HG02884 (cell line): ENCODE measurements at regions not wholly inside any gene's neighbourhood (a gene's known extent, or its start where the extent isn't known, plus 50 kb on each side); places are given as distances from the start of the nearest gene placed in this dataset.

ENCODE experiments used
- ATAC-seq: cut with Tn5 transposase; IDR thresholded peaks from one replicate; pipeline ENCODE4 v1.9.1; 2021; ENCODE audit warnings: mild to moderate bottlenecking, moderate library complexity; ENCODE audit not compliant: unreplicated experiment

DNA sequence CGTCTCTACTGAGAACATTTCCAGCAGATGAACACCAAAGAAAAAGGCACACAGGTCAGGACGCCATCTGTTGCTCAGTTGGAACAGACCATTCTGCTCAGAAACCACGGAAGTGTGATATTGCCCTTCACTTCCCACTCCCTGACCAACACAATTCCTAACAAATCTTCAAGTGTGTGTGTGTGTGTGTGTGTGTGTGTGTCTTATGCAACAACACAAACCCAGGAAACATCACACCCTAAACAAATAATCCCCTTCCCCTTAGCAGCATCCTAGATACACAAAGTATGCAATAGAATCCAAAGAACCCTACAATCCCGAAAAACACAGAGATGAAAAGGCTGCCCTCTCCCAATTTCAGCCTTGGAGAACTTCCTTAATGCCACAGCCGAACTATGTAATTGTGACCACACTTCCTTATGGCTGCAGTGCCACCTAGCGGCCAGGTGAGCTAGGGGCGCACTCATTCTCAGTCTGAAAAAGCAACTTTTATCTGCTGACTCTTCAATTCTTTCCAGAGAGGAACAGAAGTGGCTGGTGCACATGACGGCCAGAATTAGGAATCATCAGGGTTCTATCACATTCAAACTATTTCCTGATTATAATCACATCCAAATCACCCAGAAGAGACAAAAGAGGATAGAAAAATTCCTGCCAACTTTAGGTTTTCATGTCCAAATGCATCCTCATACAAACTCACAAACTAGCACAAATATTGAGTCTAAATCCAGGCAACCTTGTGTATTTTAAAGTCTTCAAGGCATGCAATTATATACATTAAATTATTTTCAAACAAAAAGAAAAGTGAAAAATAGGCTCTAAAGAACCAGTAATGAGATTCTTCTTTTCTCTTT is 164.9 kb downstream of the DHX15 start:
- ATAC-seq = peak; percentile 96

DNA sequence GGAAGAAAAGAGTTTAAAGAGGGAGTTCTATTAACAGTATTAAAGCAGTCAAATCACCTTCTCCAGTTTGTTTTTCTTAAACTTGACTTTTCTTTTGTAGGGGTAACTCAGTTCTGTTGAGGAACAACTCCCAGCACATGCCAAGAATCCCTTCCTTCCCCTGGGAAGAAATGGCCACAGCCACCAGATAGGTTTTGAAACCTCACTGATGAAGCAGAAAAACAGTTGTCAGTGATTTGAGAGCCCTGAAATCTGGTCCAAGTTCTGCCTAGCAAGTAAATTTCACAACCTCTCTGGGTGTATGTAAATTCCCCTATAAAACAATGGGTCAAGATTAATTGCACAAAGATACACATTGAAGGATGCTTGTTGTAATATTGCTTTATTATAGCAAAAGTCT is 167.1 kb downstream of the DHX15 start:
- ATAC-seq = no peak

DNA sequence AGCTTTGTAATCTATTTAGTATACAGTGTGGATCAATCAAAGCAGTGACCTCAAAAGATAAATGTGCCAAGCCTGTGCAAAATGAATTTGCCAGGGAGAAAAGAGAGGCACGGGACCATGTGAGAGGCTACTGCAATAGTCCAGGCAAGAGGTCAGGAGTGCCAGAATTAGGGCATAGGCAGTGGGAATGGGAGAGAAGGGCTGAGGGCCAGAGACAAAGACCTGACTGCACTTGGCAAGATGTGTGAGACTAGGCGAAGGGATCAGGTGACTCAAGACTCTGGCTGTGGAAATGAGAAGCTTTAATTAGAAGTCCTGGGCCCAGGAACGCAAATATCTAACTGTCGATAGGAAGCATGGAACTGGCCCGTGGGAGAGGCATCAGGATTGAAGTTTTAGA is 168.1 kb downstream of the DHX15 start:
- no peak for ATAC-seq

DNA sequence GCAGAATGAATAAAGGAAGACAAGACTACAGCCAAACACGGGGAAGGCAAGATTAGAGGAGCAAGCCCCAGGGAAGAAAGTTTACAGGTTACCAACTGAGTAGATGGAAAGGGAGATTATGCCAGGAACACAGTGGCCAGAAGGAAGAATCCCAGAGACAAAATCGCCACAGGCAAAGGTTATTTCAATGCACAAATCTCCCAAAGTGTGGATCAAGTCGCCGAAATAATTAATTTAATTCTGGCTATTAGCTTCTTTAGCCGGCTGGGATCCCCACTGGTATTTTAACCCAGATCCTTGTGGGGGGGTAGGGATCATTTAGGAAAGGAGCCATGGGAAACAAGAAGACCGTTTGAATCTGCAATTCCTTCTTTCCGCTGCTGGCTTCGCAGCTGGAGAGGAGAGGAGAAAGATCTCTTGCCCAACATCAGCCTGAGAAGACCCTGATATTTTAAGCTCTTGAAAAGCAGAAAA is 171.0 kb downstream of the DHX15 start:
- no peak for ATAC-seq

DNA sequence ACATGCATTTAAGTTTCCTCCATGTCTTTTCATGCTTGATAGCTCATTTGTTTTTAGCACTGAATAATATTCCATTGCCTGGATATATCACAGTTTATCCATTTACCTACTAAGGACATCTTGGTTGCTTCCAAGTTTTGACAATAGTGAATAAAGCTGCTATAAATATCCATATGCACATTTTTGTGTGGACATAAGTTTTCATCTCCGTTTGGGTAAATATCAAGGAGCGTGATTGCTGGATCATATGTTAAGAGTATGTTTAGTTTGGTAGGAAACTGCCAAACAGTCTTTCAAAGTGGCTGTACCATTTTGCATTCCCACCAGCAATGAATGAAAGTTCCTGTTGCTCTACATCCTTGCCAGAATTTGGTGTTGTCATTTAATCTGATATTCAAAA is 172.5 kb downstream of the DHX15 start:
- ATAC-seq = no peak

DNA sequence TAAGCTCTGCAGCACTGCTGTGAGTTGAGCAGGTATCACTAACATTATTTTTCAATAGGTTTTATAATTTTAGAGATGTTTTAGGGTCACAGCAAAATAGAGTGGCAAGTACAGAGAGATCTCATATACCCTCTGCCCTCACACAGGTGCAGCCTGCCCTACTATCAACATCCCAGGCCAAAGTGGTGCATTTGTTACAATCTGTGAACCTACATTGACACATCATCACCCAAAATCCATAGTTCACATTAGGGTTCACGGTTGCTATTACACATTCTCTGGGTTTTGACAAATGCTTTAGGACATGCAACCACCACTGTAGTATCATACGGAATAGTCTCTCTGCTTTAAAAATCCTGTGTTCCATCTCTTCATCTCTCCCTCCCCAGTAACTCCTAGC is 173.1 kb downstream of the DHX15 start:
- no peak for ATAC-seq

DNA sequence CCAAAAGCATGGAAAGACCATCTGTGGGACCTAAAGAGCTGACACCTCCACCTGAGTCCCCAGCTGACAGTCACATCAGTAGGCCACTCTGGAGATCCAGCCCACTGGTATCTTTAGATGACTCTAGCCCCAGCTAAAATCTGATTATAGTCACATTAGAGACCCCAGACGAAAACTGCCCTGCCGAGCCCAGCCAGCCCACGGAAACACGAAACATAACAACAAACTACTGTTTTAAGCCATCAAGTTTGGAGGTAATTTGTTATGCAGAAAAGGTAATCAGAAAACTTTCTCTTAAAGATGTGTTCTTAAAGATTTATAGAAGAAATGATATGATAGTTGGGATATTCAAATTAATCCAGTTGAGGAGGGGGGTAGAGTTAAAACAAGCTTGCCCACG is 175.7 kb downstream of the DHX15 start:
- no peak for ATAC-seq

DNA sequence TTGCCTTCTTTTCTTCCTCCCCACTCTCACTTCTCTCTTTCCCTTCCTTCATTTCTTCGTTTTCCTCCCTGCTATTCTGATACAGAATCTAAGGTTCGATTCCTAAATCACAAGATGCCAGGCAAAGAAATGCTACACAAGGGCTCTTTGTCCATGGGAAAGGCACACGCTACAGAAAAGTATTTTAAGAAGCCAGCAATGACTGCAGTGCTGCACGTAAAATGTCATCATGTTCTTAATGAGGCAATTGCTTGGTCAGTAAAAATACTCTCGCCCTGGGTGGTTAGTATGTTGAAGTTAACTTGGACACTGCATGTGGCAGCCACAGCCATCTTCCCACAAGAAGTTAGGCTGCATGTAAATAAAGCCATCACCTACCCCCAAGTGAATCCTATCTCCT is 178.4 kb downstream of the DHX15 start:
- ATAC-seq = no peak

DNA sequence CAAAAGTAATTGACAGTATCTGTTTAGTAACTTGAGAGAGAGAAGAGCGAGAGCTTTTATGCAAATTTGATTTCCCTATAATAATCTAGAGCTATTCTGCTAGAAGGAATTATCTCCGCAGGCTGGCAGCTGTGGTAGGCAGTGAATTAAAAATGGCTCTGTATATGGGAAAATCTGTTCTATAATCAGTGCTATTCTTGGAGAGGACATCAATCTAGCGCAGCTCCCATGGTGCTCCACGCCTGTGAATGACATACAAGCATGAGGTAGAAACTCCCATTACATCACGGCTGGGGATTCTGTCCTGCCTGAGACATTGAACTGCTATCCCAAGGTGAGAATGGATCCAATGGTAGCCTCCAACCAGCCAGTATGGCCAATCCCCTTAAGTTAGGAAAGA is 179.0 kb downstream of the DHX15 start:
- ATAC-seq = no peak

DNA sequence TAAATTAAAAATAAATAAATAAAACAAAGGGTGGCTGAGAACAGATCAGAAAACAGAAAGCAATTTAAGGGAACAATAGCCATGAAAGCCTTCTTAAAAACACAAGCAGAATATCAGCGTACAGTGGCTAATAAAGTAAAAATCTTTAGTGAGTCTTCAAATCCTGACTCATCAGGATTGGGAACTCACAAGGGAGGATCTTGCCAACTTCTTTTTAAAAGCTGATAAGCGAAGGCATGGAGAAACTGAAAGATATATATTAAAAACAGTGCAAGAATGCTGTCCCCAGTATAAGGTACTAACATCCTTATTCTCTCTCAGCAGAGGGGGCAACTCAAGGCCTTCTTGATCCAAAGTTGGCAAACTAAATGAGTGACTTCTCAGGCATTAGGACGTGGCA is 180.1 kb downstream of the DHX15 start:
- no peak for ATAC-seq

DNA sequence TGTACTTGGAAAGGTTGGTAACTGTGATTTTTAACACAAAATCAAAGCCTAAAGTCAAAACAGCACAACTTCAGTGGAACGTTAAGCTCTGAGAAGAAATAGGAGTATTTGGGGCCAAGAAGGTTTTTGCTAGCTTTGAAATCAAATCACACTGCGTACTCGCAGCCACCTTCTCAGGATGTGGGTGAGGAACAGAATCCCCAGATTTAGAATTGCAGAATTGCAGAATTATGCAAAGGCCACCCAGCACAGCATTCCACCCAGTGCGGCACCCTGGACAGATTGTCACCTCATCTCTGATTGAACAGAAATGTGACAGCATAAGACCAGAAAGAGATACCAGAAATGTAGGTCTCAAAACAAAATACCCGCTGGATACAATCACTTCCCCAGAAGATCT is 181.1 kb downstream of the DHX15 start:
- no peak for ATAC-seq

DNA sequence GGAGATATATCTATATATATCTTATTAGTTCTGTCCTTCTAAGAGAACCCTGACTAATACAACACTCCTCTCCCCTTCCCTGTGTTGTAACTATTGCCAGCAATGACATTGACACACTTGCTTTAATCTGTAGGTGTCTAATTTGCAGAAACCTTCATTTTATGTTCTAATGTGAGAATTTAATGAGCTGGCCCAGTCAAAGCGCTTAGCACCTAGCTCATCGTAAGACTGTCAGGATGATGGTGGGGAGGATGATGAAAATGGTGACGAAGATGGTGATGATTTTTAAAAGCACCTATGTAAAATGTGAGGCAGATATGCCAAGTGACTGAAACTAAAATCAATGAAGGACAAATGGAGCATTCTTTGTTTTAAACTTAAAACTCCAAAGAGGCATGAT is 183.8 kb downstream of the DHX15 start:
- ATAC-seq = no peak

DNA sequence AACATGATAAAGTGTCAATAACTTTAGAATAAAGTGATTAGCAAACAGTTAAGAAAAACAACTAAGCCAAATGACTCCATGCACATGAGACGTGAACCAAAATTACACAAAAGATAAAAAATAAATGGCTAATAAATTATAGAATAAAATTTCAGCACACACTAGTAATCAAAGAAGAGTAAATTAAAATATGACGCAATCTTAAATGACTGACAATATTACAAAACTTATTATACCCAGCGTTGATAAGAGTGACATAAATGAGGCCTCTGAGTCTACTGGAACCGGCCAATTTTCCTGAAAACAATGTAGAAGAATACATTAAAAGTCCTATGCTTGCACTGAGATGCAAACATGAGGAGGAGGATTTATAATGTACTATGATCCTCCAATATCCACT is 187.4 kb downstream of the DHX15 start:
- no peak for ATAC-seq

DNA sequence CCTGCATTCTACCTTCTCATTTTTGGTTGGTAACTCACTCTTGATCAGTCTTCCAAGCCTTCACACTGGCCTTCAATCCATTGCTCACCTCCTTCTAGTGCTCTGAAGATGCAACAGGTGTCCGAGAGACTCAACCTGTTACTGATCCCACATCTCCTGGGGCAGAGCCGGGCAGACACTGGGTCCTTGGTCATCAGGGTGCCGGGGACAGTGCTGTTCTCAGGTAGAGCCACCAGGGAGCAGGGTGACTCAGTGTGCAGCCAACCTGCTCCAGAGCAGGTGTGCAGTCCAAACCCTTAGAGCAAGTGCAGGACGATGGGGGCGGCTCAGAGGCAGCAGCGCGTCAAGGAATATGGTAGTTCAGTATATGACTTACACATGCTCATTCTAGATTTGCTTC is 188.4 kb downstream of the DHX15 start:
- no peak for ATAC-seq

DNA sequence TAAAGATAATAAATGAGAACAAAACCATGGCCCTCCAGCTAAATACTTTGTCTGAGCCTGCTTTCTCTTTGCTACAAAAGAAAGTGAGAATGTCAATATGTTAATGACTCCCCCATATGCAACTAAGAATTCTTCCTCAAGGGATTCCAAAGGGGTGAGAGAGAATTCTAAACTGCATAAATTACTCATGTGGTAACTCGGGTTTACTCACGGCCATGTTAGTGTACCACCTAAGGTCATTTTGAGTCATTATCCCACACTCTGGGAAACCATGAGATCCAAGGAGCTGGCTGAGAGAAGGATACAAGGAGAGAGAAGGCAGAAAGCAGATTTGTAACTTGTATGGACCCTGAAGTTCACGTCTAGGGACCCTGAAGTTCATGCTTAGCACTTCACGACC is 190.3 kb downstream of the DHX15 start:
- ATAC-seq = no peak

DNA sequence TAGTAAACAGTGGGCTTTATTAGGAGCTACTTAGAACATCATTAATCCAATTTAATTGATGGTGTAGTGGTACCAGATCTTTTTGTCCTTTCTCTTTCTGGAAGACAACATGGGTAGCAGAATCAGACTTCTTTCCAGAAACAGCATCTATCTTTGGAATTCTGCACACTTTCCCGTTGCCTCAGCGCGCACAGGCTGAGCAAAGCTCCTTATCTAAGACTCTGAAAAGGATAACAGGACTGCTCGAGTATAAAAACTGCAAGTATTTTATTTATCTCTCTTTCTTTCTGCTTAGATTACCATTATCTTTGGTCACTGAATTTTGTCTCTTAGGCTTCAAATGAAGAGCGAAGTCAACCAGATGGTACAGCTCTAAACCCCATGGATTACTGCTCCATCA is 191.7 kb downstream of the DHX15 start:
- no peak for ATAC-seq

DNA sequence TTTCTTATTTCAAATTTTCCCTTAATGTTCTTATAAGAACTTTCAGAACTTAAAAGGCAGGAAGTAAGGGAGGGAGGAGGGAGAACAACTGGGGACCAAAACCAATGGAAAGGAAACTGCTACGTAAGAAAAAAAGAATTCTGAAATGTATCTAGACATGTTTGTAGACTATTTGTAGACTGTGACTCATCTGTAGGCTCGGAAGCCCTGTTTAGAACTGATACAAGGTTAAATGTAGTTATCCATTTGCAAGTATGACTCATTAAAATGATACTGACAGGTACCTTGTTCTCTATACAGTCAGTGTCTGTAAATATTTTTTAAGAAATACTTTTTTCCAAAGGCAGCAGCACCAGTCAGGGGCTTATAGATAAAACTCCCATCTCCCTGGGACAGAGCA is 202.0 kb downstream of the DHX15 start:
- ATAC-seq = peak; percentile 70

DNA sequence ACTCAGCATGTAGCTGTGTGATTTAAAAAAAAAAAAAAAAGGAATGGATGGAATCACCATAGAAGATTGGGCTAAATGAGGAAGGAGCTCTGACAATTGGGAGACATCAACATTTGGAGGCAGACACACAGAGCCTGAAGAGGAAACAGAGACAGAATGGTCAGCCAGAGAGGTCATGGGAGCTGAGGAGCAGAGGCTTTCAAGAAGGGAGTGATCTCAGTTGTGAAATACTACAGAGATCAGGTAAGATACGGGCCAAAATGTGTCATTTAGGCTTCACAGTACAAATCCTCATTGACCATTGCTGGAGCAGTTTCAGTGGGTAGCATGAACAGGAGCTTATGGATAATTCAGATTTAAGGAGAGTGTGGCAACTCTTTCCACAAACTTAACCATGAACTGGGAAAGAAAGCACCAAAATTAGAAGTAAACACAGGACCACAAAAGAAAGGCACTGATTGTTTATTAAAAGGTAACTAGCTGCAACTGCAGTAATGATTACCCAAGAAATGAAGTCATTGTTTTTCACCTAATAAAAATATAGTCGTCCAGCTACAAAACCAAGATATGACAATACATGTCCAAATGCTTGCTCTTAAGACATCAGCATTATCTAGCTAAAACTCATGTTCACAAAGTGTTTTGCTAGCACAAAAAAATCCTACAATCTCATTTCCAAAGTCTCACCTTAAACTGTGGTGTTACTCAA is 203.2 kb downstream of the DHX15 start:
- no peak for ATAC-seq

DNA sequence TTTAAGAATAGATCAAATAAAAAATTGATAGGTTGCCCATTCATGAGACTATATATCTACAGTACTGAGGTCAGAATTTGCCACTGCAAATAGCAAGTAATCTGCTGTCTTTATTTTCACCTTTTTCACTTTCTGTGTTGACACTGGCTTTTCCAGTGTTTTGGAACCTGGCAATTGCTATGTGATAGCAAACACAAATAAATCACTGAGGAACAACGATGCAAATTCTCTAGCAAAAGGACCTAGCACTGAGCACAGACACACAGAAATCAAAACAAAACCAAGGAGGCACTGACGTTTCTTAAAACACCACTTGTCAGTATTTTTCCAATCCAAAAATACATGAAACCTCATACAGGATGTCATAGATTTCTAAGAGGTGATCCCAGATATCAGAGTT is 210.7 kb downstream of the DHX15 start:
- no peak for ATAC-seq

DNA sequence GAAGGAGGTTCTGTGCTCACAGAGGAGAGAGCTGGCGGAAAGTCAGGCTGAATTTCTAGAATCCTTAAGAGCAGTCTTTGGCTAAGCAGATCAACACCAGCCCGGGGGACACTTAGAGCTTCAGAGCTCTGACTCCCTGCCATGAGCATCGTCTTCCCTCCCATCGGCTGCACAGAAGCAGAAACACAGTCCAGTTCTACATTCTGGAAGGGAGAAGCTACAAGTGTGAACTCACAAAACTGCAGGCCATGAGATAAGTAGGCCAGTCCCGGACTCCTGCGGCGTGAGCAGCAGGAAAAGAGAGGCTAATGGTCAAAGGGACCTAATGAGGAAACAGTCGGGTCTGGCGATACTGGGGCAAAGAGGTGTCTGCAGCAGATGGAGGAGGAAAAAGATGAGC is 211.5 kb downstream of the DHX15 start:
- no peak for ATAC-seq

DNA sequence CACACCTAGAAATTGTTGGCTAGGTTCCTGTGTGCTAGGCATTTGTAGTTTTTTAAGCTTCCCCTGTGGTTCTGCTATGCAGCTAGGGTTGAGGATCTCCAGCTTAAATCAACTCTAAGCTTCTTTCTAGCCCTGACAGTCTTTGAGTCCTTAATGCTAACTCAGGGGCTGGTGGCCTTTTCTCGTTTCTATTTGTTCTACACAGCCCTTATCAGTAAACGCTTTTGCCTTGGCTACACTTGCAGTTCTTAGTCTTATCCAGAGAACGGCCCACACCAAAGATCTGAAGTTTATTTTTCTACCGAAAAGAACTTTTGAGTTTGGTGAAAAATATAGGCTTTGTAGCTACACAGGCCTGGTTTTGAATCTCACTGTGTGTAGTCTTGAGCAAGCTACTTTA is 212.0 kb downstream of the DHX15 start:
- no peak for ATAC-seq

DNA sequence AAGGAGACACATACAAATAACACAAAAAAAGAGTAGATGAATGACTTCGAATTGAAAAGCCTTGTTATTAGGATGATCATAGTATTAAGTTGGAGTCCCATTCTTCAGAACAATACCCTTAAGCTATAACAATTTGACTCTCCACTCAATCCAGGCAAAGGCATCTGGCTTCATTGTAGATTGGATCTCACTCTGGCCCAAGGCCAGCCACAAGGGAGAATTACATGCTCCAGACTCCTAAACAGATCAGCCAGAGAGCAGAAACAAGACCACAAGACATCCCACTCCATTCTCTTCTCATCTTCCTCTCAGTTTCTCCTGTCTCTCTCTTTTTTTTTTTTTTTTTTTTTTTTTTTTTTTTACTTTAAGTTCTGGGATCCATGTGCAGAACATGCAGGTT is 213.9 kb downstream of the DHX15 start:
- no peak for ATAC-seq
